GM12865 (cell line): ENCODE measurements at regions not wholly inside any gene's neighbourhood (a gene's known extent, or its start where the extent isn't known, plus 50 kb on each side); places are given as distances from the start of the nearest gene placed in this dataset.
"Not testable (repeated sequence)": the region's sequence is repeated elsewhere in the genome, so short reads cannot be mapped to it uniquely, and the experiment has no call there.

Experiments used
- DNase-seq: peaks from one replicate; pipeline ENCODE4 v3.0.0; 2010; ENCODE audit warnings: low read depth
- H3K4me3 ChIP-seq: 2 replicates; pipeline ENCODE4 v1.5.1; 2011; ENCODE audit warnings: mild to moderate bottlenecking, low read depth, low read length, control low read depth
- TF ChIP-seq, protein P1 (sequence below): IDR thresholded peaks from 2 replicates; pipeline ENCODE4 v1.5.1; 2011; ENCODE audit warnings: low read length, control low read depth, low read depth, inconsistent platforms; ENCODE audit not compliant: insufficient read depth; ENCODE audit errors: missing control alignments

DNA sequence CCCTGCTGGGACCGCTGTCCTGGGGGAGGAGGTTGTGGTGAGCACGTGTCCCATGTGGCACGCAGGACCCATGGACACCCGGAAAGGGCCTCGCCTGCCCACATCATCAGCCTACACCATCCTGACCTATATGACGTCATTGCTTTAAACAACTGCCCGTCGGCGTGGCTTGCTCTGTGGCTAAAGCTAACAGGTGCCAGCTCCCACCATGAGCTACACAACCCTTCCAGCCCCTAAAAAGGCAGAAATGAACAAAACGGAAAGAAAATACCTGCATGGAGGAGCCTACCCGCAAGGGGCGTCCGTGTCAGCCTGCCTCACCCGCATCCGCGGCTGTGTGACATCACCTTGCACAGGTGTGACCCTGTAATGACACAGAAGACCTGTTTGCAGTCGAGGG is 481.8 kb downstream of the BRD1 start:
- TF ChIP-seq, protein P1, sequence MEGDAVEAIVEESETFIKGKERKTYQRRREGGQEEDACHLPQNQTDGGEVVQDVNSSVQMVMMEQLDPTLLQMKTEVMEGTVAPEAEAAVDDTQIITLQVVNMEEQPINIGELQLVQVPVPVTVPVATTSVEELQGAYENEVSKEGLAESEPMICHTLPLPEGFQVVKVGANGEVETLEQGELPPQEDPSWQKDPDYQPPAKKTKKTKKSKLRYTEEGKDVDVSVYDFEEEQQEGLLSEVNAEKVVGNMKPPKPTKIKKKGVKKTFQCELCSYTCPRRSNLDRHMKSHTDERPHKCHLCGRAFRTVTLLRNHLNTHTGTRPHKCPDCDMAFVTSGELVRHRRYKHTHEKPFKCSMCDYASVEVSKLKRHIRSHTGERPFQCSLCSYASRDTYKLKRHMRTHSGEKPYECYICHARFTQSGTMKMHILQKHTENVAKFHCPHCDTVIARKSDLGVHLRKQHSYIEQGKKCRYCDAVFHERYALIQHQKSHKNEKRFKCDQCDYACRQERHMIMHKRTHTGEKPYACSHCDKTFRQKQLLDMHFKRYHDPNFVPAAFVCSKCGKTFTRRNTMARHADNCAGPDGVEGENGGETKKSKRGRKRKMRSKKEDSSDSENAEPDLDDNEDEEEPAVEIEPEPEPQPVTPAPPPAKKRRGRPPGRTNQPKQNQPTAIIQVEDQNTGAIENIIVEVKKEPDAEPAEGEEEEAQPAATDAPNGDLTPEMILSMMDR, result no peak
- no peak overlapping the region for H3K4me3 ChIP-seq
- DNase-seq, result no peak

DNA sequence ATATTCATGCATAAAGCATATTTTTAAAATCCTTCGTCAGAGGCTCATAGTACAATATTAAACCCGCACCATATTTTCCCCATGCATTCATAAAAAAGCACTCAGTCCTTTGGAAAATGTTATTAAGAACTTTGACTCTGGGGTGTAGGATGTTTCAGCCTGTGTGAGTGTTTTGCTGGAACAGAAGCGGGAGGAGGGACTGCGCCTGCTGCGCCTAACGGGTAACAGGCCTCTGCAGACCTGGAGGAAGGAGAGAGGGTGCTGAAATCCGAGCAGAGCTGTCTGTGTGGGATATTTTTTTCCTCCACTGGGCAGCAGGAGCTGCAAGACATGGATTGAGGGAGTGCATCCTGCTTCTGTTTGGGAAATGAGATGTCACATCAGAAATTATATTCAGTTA is 483.0 kb downstream of the BRD1 start:
- H3K4me3 ChIP-seq, result no peak overlapping the region
- no peak for DNase-seq
- TF ChIP-seq, protein P1, result no peak

DNA sequence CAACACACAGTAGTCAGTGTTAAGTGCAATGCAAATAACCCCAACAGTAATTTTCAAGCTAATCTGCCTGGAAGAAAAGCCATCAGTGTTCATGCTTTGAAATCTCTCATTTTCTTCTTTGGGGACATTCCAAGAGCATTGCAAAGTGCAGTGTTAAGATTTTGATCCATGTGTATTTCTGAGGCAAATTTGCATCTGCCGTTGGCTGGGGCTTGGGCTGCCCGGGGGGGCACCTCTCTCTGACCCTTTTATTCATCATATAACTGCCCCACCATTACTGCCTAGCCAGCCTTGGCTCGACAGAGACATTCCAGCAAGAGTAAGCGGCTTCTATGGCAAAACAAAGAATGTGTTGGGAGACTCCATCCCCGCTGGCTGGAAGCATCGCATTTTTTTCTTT is 483.5 kb downstream of the BRD1 start:
- no peak overlapping the region for H3K4me3 ChIP-seq
- TF ChIP-seq, protein P1, result no peak
- no peak for DNase-seq

DNA sequence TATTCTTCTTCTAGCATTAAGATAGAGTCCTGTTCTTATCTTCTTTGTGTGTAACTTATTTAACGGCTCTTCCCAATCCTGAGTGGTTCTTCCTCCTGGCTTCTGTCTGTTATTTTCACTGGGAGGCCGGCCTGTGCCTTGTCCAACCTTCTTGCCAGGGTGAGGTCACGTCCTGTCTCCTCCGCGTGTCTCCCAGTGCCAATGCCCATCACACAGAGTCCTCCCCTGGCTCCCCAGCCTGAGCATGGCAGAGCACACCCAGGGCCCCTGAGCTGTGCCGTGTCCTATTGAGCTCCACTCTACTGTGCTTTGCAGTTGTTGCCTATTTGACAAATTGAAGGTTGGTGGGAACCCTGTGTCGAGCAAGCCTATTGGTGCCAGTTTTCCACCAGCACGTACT is 487.3 kb downstream of the BRD1 start:
- no peak overlapping the region for H3K4me3 ChIP-seq
- DNase-seq, result no peak
- TF ChIP-seq, protein P1, result no peak

DNA sequence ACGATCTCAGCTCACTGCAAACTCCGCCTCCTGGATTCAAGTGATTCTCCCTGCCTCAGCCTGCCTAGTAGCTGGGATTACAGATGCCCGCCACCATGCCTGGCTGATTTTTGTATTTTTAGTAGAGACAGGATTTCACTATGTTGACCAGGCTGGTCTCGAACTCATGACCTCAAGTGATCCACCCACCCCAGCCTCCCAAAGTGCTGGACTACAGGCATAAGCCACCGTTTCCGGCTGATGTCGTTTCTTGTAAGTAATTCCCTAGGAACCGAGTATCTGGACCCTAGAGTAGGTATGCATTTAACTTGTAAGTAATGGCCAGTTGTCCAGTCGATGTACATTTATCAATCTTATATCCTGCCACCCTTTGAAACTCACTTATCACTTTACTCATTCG is 491.2 kb downstream of the BRD1 start:
- not testable (repeated sequence) for DNase-seq, H3K4me3 ChIP-seq

DNA sequence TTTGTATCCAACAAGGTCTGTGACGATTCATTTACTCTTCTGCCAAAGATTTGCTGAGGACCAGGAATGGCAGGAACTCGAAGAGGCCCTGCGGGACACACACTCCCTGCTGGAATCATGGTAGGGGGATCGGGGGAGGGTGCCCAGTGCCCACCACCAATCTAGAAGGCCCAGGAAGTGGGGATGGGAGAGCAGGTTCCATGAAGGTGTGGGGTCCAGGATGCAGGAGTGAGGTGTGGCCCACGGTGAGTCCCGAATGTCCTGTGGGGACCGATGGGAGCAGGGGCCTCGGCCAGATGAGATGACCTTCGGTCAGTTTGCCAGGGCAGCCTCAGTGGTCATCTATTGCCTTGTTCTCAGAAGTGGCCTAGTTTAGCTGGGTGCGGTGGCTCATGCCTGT is 492.7 kb downstream of the BRD1 start:
- no peak for DNase-seq
- no peak overlapping the region for H3K4me3 ChIP-seq
- TF ChIP-seq, protein P1, result no peak

DNA sequence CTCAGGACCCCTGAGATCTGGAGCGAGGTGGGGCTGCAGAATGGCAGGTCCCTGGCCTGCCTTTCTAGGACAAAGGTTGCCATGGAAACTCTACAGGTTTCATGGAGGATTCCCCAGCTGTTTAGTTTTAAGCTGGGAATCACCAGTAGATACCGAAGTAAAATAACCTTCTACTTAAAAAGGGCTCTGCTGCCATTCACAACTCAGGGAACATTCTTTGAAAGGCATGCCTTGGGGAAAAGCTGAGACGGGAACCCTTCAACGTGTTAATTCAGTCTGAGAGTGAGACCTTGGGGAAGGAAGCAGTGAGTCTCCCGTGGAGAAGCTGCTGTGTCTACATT is 493.3 kb downstream of the BRD1 start:
- TF ChIP-seq, protein P1, result no peak
- H3K4me3 ChIP-seq, result no peak overlapping the region
- no peak for DNase-seq

DNA sequence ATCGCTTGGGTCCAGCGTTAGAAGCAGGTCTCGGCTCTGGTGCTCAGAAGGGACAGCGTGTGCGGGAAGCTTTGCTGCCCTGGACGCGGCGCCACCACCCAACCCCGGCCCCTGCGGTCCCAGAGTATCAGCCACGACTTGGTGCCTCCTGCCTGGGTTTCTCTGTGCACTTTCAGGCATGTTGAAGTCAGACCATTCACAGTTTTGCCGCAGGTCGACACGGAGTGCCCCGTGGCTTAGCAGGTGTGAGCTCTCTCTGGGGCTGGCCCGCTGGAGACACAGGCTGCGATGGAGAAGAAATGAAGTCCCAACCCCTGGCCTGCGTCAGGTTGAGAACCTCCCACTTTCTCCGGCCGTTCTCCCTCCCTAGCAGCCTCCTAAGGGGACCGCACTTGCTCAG is 494.5 kb downstream of the BRD1 start:
- TF ChIP-seq, protein P1, result no peak
- DNase-seq, result no peak
- H3K4me3 ChIP-seq, result no peak overlapping the region
